NCI-H748 (cell line): ENCODE measurements at regions not wholly inside any gene's neighbourhood (a gene's known extent, or its start where the extent isn't known, plus 50 kb on each side); places are given as distances from the start of the nearest gene placed in this dataset.
"Not testable (repeated sequence)": the region's sequence is repeated elsewhere in the genome, so short reads cannot be mapped to it uniquely, and the experiment has no call there.

Experiments
- DNase-seq: peaks from one replicate; lab custom pipeline; 2025; ENCODE audit not compliant: unreplicated experiment; lab: John Stamatoyannopoulos, UW

DNA sequence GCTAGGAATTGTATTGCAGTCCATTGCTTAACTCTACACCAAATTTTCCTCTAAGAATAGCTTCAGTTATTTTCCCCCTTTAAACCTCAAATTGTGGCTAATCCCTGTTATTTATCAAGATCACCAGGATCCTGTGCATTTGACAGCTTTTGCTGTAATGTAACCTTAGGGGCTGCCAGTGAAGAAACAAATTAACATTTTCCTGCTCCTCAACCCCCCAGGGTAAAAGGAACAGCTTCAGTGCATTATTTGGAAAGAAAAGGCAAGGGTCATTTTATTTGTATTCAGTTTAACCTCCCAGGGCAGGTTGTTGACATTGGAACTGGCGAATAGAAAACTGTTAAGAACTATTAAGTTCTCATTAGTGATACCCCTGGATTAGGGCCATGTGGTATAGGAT lies 57.0 kb downstream of the PCDH20 start:
- DNase-seq: peak; percentile 86

DNA sequence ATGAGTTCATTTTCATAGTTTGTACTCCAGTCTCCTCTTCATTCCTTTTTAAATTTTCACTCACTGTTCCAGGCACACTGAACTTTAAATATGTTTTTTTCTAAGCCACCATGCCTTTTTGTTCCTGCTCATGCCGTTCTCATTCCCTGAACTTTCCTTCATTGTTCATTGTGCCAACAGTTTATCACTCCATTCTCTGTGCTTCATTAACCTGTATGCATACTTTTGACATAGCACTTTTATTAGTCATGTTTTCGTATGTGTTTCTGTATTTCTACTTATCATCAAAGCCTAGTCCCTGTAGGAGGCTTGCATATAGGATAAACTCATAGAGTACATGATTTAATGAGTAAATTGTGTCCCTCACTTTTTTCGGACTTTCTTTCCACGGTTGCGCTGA lies 65.3 kb downstream of the PCDH20 start:
- DNase-seq: no peak

DNA sequence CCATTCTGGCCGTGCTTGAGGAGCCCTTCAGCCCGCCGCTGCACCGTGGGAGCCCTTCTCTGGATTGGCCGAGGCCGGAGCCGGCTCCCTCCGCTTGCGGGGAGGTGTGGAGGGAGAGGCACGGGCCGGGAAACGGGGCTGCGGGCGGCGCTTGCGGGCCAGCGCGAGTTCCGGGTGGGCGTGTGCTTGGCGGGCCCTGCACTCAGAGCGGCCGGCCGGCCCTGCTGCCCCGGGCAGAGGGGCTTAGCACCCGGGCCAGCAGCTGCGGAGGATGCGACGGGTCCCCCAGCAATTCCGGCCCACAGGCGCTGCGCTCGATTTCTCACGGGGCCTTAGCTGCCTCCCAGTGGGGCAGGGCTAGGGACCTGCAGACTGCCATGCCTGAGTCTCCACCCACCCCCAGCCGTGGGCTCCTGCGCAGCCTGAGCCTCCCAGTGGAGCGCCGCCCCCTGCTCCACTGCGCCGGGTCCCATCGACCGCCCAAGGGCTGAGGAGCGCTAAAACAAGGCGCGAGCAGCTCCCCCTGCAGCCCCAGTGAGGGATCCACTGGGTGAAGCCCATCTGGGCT lies 76.5 kb downstream of the PCDH20 start:
- DNase-seq: no peak

DNA sequence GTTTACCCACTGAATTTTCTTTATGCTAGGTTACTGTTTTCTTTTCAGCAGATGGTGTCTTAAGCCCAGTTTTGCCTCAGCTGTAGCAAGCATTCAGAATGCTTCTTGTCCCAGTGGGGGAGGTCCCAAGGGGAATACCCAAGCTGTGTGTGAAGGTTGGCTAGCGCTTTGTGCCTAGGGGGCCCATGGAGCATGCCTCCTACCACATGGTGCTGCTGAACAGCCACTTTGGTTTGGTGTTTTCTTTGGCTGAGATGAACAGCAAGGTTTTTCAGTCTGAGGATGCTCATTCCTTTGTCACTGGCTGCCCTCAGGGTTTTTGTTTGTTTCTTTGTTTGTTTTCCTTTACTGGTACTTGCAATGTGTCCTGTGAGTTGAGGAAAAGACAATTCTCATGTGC lies 99.0 kb downstream of the PCDH20 start:
- no peak for DNase-seq

DNA sequence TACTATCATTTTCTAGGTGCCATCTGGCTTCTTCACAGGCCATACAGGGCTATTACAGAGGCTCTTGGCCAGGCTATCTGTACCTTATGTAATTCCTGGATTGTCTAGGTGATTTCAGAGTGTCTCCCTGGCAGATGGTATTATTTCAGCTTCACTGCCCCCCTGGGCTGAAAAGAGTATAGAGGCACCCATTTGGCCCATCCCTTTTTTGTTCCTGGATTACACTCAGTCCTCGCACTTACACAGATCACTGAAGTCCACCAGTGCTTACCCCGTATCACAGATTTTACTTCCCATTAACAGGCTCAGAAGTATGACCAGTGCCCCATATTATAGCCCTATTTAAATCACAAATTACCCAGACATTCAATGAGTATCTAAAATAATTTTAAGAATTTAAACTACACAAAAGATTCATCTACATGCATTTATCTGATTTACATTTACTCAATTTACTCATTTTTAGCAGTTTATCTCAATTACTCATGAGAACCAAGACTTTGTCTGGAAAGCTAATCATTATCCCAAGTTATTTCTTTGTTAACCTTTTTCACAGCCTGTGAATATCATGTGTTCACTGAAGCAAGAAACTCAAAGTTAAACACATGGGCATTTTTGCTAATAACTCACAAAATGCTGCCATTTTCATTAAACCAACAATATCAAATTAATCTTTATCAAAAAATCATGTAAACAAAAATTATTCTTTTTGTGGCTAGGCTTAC lies 121.0 kb downstream of the PCDH20 start:
- no peak for DNase-seq

GRCh38 chr13:61286148-61286745 lies 129.4 kb downstream of the PCDH20 start:
- peak; percentile 77 for DNase-seq

DNA sequence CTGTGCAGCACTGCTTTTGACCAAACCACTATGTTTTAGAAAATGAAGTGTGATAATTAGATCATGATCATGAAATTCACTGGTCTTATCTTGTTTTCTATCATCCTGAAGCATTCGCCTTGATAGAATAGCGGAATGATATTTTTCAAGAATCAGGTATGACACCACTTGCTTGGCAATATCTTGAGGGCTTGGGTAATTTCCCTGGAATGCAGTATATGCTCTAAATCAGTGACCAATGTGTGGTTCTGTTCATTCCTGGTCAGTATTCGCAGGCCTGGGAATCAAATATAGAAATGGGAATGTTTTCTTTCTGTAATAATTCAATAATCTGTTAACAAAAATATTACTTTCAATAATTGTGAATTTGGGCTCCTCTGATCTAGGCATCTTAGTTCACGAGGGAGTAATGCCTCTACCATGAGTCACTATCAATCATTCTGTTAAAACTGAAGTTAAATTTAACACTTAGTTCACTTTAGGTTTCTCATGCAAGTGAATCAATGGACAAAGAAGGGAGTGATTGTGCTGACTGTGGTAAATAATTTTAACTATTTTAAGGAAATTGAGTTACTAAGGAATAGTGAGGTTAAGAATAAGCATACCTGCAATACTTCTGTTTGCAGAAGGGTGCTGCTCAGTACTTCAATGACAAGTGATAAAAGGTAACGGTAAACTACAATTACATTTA lies 137.9 kb downstream of the PCDH20 start:
- no peak for DNase-seq

- no peak for DNase-seq
Measured at GRCh38 chr13:61277088-61277487, 138.6 kb downstream of the PCDH20 start.

DNA sequence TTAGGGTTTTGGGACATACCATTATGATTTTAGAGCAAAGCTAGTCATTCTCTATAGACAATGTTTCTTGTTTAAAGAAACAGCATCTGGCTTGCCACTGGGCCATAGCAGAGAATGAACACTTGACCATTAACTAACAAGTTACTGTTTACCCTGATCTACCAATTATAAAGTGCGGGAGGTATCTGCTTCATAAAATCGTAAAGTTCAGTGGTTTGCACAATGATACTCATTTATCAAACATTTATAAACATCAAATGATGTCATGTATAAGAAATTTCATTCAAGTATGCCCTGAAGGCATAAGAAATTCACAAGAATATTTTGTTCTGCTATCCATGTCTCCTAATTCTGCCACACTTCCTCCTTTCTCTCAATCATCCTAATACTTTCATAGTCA lies 139.2 kb downstream of the PCDH20 start:
- no peak for DNase-seq

DNA sequence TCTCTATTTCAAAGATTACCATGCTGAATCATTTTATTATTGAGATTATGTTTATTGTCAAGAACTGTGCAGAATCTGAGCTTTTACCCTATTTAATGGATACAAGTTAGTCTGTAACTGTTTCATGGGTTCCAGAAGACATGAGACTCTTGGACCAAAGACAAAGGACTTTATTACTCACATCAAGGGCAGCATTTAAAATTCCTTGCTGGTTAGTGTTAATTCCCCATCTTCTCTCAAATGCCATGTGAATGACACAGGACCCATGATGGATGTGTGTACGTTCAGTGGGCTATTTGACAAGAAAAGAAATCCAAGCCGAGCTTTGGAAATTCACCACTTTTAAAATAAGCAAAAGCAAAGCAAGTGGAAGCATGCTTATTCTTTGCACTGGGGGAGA lies 139.9 kb downstream of the PCDH20 start:
- no peak for DNase-seq

- DNase-seq: no peak
Measured at GRCh38 chr13:61275251-61275650, 140.4 kb downstream of the PCDH20 start.

GRCh38 chr13:61266896-61267295 lies 148.8 kb downstream of the PCDH20 start:
- not testable (repeated sequence) for DNase-seq

DNA sequence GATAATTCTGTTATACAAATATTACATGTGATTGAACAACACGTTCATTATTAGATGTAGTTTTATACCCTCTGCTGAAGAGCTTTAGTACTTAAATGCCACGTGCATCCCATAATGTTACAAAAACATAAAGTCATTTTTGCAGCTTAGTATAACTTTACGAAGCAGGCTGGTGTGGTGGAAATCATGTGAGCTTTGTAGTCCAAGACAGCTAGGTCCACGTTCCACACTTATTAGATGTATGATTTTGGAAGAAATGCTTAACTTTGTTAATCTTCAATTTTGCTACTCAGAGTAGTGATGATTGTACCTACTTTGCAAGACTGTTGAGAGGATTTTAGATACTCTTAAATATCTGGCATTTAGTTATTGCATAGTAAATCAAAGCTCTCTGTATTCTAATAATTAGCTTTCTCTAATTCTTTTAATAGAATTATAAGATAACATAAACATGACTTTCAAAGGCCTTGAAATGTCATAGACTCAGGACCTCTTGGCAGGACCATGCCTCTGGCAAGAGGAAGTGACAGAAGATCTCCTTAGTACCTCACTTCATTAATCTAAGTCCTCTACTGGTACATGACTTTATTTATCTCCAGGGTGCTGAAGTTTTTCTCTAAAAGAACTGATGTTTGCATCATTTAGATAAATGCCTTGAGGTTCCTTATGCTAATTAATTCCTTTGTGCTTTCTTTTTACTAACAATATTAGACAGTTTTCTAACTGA lies 153.7 kb downstream of the PCDH20 start:
- DNase-seq: no peak

DNA sequence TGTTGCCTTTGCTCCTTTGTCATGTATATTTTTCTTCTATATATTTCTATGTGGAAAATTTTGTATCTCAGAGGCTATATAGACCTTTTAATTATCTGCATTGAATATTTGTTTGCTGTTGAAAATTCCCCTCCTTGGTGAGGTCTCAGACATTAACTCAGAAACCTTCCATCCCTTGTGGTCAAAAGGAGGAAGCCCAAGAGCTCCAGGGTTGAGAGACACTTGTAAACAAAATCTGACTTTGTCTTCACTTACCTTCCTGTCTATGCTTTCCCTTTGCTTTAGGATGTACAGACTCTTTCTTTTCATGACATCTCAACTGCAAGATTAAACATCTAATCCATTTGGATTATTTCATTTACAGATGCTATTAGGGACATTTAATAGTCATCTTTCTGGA lies 157.5 kb downstream of the PCDH20 start:
- DNase-seq: no peak

DNA sequence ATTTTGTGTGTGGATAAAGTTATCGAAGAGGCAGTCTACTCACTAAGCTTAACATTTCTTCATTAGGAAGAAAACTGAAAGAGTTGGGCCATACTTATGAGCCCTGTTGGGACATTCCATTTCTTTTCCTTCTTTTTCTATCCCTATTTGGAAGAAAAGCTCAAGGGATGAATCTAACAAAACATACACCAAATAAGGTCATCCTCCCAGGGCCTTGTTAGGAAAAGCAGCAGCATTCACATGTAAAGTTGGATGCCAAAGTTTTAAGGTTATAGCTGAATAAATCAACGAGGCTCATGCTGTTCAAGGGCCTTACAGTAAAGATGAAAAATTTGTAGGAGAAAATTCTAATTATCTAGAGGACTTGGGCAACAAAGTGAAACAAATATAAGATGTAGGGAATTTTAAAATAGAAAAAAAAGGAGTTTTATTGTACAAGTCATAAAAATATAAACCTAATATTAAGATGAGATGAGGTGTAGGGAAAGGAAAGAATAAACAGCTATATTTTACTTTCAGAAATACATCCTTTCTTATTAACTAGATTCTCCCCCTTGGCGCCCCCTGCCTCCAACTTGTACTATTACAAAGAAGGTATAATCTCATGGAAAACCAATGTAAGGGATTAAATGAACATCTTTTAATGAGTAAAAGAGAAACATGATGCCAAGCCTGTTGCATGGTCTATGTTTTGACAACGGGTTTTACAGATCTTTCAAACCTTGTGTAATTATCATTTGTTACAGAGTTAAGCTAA lies 160.4 kb downstream of the PCDH20 start:
- DNase-seq: peak; percentile 22

GRCh38 chr13:61253105-61253877 lies 162.4 kb downstream of the PCDH20 start:
- DNase-seq: no peak

- no peak for DNase-seq
Measured at GRCh38 chr13:61252213-61252612, 163.4 kb downstream of the PCDH20 start.

DNA sequence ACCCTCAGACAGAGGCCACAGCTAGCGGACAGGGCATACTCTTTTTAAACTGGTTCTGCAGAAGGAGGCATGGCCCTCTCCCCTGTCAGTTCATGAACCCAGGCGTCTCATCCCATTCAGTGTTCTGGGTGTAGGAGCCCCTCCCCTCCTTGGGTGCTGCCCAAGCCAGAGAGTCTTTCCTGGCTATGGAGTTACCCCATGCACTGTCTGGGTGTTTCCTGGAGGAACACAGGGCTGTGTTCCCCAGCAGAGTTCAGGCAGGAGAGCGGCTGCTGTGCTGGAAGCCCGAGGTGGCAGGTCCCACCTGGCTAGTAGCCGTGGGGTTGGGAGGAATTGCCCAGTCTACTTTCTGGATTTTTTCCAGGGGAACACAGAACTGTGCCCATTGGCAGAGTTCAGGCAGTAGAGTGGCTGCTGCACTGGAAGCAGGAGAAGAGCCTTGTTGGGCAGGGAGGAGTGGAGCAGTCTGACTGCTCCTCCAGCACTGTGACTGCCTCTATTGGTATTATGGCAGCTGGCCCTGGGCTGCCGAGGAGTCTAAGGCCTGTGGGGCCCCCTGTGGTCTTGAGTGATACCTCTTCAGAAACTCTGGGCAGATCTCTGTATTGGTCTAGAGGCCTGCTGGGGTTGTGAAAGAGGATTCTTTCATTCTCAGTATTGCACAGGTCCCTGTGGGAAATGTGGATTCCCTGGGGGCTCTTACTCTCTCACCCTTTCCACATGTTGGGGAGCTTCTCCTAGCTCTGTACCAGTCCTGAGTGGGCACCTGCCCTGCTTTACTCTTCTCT lies 168.3 kb downstream of the PCDH20 start:
- no peak for DNase-seq

DNA sequence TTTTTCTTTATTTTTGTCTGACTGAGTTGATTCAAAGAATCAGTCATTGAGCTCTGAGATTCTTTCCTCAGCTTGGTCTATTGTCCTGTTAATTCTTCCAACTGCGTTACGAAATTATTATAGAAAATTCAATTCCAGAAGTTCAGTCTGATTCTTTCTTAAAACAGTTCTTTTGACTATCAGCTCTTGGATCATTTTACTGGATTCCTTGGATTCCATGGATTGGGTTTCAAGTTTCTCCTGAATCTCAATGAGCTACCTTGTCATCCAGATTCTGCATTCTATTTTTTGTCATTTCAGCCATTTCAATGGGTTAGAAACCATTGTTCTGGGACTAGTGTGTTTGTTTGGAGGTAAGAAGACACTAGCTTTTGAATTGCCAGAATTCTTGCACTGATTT lies 169.3 kb downstream of the PCDH20 start:
- DNase-seq: no peak
